ENCODE measurements at regions not wholly inside any gene's neighbourhood (a gene's known extent, or its start where the extent isn't known, plus 50 kb on each side); places are given as distances from the start of the nearest gene placed in this dataset.

- POLR2A ChIA-PET, result no interaction called here
- peaks cover 0 to 7% (median 0%) of the 10 kb centered on the region in 9 donors for H3K9me3 Mint-ChIP-seq
- H3K27ac Mint-ChIP-seq, result no peak overlapping the region
- ATAC-seq (no peak), DNase-seq (no peak)
- H3K4me3 Mint-ChIP-seq, result no peak overlapping the region
- no peaks in the 10 kb centered on the region for H3K4me1 Mint-ChIP-seq
- H3K27me3 Mint-ChIP-seq, result no peaks in the 10 kb centered on the region
- H3K36me3 Mint-ChIP-seq, result no peaks in the 10 kb centered on the region
These were observed 246.5 kb downstream of the CPE start for GRCh38 chr4:165625281-165625680.

DNA sequence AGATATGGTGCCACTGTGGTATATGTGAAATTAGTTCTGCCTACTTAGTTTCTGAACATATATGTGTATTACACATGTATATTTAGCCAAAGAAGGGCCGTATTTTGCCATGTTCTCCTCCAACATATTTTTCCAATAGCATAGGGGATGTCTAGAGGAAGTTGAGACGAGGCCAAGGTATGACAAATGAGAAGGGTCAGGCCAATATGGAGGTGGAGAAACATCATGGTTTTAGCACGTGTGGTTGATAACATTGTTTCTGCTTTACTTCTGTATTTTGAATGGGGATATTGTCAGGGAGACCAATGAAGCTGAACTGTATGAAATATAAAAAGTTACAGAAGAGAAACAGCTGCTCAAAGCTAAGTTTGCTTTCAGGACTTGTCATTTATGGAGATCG, 246.7 kb upstream of the TLL1 start:
- ATAC-seq (no peak), DNase-seq (no peak)
- POLR2A ChIA-PET, result no interaction called here
- H3K27me3 Mint-ChIP-seq, result peaks cover 0 to under 1% (median 0%) of the 10 kb centered on the region in 5 donors
- H3K9me3 Mint-ChIP-seq, result peaks cover 0 to 5% (median 0%) of the 10 kb centered on the region in 9 donors
- H3K36me3 Mint-ChIP-seq, result no peaks in the 10 kb centered on the region
- no peak overlapping the region for H3K4me3 Mint-ChIP-seq
- no peak overlapping the region for H3K27ac Mint-ChIP-seq
- no peaks in the 10 kb centered on the region for H3K4me1 Mint-ChIP-seq

- Mint-ChIP-seq H3K9me3 (peaks cover 0 to 2% (median 0%) of the 10 kb centered on the region in 9 donors), H3K4me1 (no peaks in the 10 kb centered on the region), H3K27ac (no peak overlapping the region), H3K27me3 (peaks cover 0 to 1% (median 0%) of the 10 kb centered on the region in 5 donors), H3K4me3 (no peak overlapping the region), H3K36me3 (no peaks in the 10 kb centered on the region)
- ATAC-seq (no peak), DNase-seq (no peak)
- POLR2A ChIA-PET, result no interaction called here
These were observed 245.9 kb upstream of the TLL1 start for GRCh38 chr4:165627128-165627527.

DNA sequence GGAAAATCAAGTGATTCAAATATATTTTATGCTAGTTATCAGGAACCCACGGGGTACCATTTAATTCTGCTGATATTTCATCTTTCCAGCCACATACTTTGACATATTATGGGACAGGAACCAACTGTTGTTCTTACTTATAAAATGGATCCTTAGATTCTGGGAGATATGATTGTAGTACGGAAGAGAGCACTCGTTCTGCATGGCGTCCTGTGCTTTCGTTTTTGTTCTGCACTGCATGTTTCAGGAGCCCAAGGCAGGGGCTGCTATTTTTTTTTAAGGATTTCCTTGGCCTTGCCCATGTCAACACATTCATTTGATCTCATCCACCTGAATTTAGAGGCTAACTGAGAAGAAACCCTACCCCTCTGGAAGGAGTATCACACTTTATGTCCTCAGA, 245.5 kb upstream of the TLL1 start:
- no peaks in the 10 kb centered on the region for H3K36me3 Mint-ChIP-seq
- POLR2A ChIA-PET, result no interaction called here

DNA sequence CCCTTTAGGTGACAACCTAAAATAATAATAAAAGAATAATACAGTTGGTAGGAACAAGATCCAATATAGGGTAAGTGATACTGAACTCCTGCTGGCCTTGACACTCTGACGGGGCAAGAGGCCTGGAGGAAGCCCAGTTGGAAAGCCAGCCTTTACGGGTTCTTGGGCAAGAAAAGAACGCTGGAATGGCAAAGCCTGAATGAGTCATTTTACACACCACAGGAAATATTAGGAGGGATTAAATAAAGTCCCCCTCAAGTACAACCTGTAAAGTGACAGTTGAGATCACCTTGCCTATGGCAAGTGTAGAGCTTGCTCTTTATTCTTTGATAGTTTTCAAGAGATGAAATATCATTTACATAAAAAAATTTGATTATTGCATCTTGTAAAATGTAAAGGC, 244.5 kb upstream of the TLL1 start:
- peaks cover 0 to 1% (median 0%) of the 10 kb centered on the region in 5 donors for H3K27me3 Mint-ChIP-seq
- DNase-seq, result no peak
- POLR2A ChIA-PET, result no interaction called here
- H3K36me3 Mint-ChIP-seq, result no peaks in the 10 kb centered on the region
- ATAC-seq, result no peak
- H3K9me3 Mint-ChIP-seq, result no peaks in the 10 kb centered on the region
- no peak overlapping the region for H3K4me3 Mint-ChIP-seq
- H3K4me1 Mint-ChIP-seq, result no peaks in the 10 kb centered on the region
- no peak overlapping the region for H3K27ac Mint-ChIP-seq

More for the DNA sequence above, 245.5 kb upstream of the TLL1 start:
- H3K4me1 Mint-ChIP-seq, result no peaks in the 10 kb centered on the region
- no peak overlapping the region for H3K4me3 Mint-ChIP-seq
- no peak overlapping the region for H3K27ac Mint-ChIP-seq
- no peaks in the 10 kb centered on the region for H3K9me3 Mint-ChIP-seq
- no peak for ATAC-seq
- no peak for DNase-seq
- peaks cover 0 to 1% (median 0%) of the 10 kb centered on the region in 5 donors for H3K27me3 Mint-ChIP-seq

DNA sequence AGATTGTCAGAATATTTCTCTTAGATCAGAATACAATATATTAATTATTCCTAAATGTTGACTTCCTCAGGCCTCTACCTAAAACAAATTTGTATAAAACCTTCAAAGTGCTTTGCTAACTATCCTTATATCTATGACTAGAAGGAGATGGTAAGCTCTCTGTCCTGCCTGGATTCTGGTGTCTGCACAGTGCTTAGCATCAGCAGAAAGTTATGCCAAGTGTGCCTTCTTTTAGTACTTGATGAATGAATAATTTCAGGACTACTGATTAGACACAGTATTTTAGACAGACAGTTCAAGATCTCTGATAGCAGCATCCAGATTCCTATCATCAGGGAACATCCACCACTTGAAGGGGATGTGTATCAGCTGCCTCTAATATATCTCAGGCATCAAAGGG, 242.4 kb upstream of the TLL1 start:
- Mint-ChIP-seq H3K27me3 (peaks cover 0 to 1% (median 0%) of the 10 kb centered on the region in 5 donors), H3K27ac (no peak overlapping the region), H3K36me3 (no peaks in the 10 kb centered on the region), H3K4me1 (no peaks in the 10 kb centered on the region), H3K4me3 (no peak overlapping the region), H3K9me3 (peaks cover 0 to 2% (median 0%) of the 10 kb centered on the region in 9 donors)
- POLR2A ChIA-PET, result no interaction called here
- no peak for ATAC-seq
- no peak for DNase-seq

GRCh38 chr4:165631208-165631894, 241.7 kb upstream of the TLL1 start:
- POLR2A ChIA-PET, result no interaction called here
- no peaks in the 10 kb centered on the region for H3K36me3 Mint-ChIP-seq
- no peak overlapping the region for H3K27ac Mint-ChIP-seq
- DNase-seq (no peak), ATAC-seq (no peak)
- no peaks in the 10 kb centered on the region for H3K4me1 Mint-ChIP-seq
- H3K4me3 Mint-ChIP-seq, result no peak overlapping the region
- peaks cover 0 to 1% (median 0%) of the 10 kb centered on the region in 5 donors for H3K27me3 Mint-ChIP-seq
- H3K9me3 Mint-ChIP-seq, result peaks cover 0 to 5% (median 0%) of the 10 kb centered on the region in 9 donors

DNA sequence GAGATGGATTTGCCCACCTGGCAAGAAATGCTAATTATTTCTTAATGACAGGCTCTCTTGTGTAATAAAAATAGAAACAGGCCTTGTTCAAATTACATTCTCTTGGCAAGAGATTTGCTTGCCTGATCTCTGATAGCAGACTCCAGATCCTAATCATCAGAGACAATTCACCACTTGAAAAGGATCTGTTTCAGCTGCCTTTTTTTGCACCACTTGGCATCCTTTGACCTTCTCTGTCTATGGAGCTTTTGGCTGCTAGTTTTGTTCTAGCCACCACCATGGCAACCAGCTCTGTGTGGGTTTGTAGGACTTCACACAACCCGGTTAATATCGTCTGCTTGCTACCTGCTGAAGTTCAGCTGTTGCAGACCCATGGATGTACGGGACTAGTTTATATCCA, 241.1 kb upstream of the TLL1 start:
- H3K27me3 Mint-ChIP-seq, result peaks cover 0 to 1% (median 0%) of the 10 kb centered on the region in 5 donors
- no peaks in the 10 kb centered on the region for H3K4me1 Mint-ChIP-seq

DNA sequence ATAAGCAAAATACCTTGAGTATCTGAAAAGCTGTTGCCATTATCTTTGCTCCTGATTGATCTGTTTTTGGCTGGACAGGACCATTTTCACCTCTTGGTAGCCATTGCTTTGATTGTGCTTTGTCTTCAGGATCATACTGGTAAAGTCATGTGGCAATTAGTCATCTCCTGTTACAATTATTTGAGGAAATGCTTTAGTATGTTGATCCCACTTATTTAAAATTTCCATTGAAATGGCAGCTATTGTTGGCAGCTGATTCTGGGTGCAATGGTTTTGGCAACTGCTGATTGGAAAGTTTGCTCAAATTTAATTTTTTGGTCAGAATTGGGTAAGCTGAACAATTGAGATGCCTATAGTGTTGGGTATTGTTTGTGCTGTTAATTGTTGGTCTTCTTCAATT, 238.3 kb upstream of the TLL1 start:
- no peak overlapping the region for H3K4me3 Mint-ChIP-seq
- POLR2A ChIA-PET, result no interaction called here
- no peak overlapping the region for H3K27ac Mint-ChIP-seq
- H3K9me3 Mint-ChIP-seq, result peaks cover 0 to 9% (median 3%) of the 10 kb centered on the region in 9 donors
- ATAC-seq, result no peak
- H3K27me3 Mint-ChIP-seq, result peaks cover 0 to 1% (median 0%) of the 10 kb centered on the region in 5 donors
- H3K4me1 Mint-ChIP-seq, result no peaks in the 10 kb centered on the region
- H3K36me3 Mint-ChIP-seq, result no peaks in the 10 kb centered on the region
- no peak for DNase-seq

More for the DNA sequence above, 241.1 kb upstream of the TLL1 start:
- POLR2A ChIA-PET, result no interaction called here
- DNase-seq, result no peak
- ATAC-seq, result no peak
- Mint-ChIP-seq H3K36me3 (no peaks in the 10 kb centered on the region), H3K27ac (no peak overlapping the region), H3K9me3 (peaks cover 0 to 5% (median 0%) of the 10 kb centered on the region in 9 donors), H3K4me3 (no peak overlapping the region)

- POLR2A ChIA-PET, result no interaction called here
- ATAC-seq (no peak), DNase-seq (no peak)
- peaks cover 0 to 1% (median 0%) of the 10 kb centered on the region in 5 donors for H3K27me3 Mint-ChIP-seq
- no peak overlapping the region for H3K4me3 Mint-ChIP-seq
- peaks cover 0 to 9% (median 3%) of the 10 kb centered on the region in 9 donors for H3K9me3 Mint-ChIP-seq
- no peak overlapping the region for H3K27ac Mint-ChIP-seq
- H3K36me3 Mint-ChIP-seq, result no peaks in the 10 kb centered on the region
- H3K4me1 Mint-ChIP-seq, result no peaks in the 10 kb centered on the region
These were observed 237.7 kb upstream of the TLL1 start for GRCh38 chr4:165635381-165635780.

DNA sequence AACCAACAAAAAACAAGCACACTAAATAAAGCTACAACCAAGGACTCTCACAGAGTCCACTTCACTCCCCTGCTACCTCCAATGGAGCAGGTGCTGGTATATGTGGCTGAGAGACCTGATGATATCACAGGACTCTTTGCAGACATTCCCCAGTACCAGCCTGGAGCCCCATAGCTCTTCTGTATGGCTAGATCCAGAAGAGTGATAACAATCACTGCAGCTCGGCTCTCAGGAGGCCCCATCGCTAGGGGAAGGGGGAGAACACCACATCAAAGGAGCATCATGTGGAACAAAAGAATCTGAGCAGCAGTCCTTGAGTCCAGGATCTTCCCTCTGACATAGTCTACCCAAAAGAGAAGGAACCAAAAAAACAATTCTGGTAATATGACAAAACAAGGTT, 237.1 kb upstream of the TLL1 start:
- Mint-ChIP-seq H3K36me3 (no peaks in the 10 kb centered on the region), H3K9me3 (peaks cover 0 to 9% (median 3%) of the 10 kb centered on the region in 9 donors), H3K4me1 (no peaks in the 10 kb centered on the region), H3K27ac (no peak overlapping the region), H3K27me3 (peaks cover 0 to 1% (median 0%) of the 10 kb centered on the region in 5 donors), H3K4me3 (no peak overlapping the region)
- no peak for DNase-seq
- POLR2A ChIA-PET, result no interaction called here
- no peak for ATAC-seq

GRCh38 chr4:165651901-165652300, 221.1 kb upstream of the TLL1 start:
- no peaks in the 10 kb centered on the region for H3K4me1 Mint-ChIP-seq
- no peak overlapping the region for H3K27ac Mint-ChIP-seq

GRCh38 chr4:165654556-165654955, 218.5 kb upstream of the TLL1 start:
- ATAC-seq (no peak), DNase-seq (no peak)
- Mint-ChIP-seq H3K27me3 (no peaks in the 10 kb centered on the region), H3K4me3 (no peak overlapping the region), H3K27ac (no peak overlapping the region), H3K4me1 (no peaks in the 10 kb centered on the region), H3K36me3 (no peaks in the 10 kb centered on the region), H3K9me3 (peaks cover 0 to 15% (median 0%) of the 10 kb centered on the region in 9 donors)
- POLR2A ChIA-PET, result no interaction called here

More at GRCh38 chr4:165651901-165652300, 221.1 kb upstream of the TLL1 start:
- ATAC-seq, result no peak
- H3K9me3 Mint-ChIP-seq, result peaks cover 0 to 14% (median 0%) of the 10 kb centered on the region in 9 donors
- DNase-seq, result no peak
- POLR2A ChIA-PET, result no interaction called here
- H3K27me3 Mint-ChIP-seq, result no peaks in the 10 kb centered on the region
- no peaks in the 10 kb centered on the region for H3K36me3 Mint-ChIP-seq
- H3K4me3 Mint-ChIP-seq, result no peak overlapping the region

DNA sequence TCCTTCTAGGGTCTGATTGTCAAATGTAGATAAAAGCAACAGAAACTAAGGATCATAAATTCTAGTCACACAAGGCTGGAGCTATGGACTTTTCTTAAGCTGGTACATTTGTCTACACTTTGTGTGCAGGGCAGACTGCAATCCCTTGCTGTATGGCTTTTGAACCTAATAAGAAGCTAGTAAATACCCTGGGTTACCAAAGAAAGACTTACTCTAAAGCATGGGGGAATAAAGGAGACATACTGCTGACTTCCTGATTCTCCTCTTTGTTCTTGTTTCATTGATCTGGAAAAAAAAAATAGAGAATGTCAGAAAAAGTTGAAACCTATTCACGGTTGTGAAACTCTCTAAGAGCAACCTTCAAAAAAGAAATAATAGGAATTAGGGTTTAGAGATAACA, 216.6 kb upstream of the TLL1 start:
- no peak for DNase-seq
- ATAC-seq, result no peak
- no peaks in the 10 kb centered on the region for H3K36me3 Mint-ChIP-seq
- no peaks in the 10 kb centered on the region for H3K4me1 Mint-ChIP-seq
- H3K27ac Mint-ChIP-seq, result no peak overlapping the region
- POLR2A ChIA-PET, result no interaction called here
- H3K27me3 Mint-ChIP-seq, result no peaks in the 10 kb centered on the region
- no peak overlapping the region for H3K4me3 Mint-ChIP-seq
- H3K9me3 Mint-ChIP-seq, result peaks cover 0 to 15% (median 0%) of the 10 kb centered on the region in 9 donors
